ENCODE measurements at regions not wholly inside any gene's neighbourhood (a gene's known extent, or its start where the extent isn't known, plus 50 kb on each side); places are given as distances from the start of the nearest gene placed in this dataset.

DNA sequence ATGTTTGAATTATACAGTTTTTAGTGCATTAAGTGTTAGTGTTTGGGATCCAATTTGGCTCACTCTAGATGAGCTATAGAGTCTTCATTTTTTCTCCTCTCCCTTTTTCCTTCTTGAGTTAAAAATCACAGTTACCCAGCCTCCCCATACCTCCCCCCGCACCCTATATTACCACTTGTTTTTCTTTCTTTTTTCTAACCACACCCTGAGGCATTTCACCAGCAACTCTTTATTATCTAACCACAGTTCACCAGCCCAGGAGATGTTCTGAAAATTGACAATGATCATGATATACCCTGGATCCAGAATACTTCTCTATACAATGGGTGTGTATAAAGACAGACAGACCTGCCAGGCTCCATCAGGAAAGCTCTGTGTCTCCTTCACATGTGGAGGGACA lies 86.5 kb upstream of the UBL3 start:
- intact Hi-C loops (cut with DNase I), result no loop called here
- Histone ChIP-seq H3K27me3 (no peaks in the 10 kb centered on the region), H3K36me3 (no peaks in the 10 kb centered on the region), H3K4me1 (peaks cover 0 to 17% of the 10 kb centered on the region in 2 donors), H3K9me3 (no peaks in the 10 kb centered on the region), H3K4me3 (no peak overlapping the region), H3K27ac (no peak overlapping the region)
- TF ChIP-seq CTCF (IDR thresholded peaks at IDR 0.05), result no peak
- no peak for DNase-seq
- ATAC-seq, result no peak

- Histone ChIP-seq H3K4me3 (no peak overlapping the region), H3K9me3 (no peaks in the 10 kb centered on the region), H3K27ac (peak overlapping the region in 1 of 2 donors; percentile 46), H3K4me1 (peaks cover 0 to 17% of the 10 kb centered on the region in 2 donors), H3K36me3 (no peaks in the 10 kb centered on the region), H3K27me3 (no peaks in the 10 kb centered on the region)
- no peak for TF ChIP-seq CTCF (IDR thresholded peaks at IDR 0.05)
- DNase-seq, result no peak
- intact Hi-C loops (cut with DNase I), result no loop called here
- peak; percentile 58 for ATAC-seq
Measured at GRCh38 chr13:29936051-29936813, 85.8 kb upstream of the UBL3 start.

GRCh38 chr13:29935309-29935981 lies 85.0 kb upstream of the UBL3 start:
- Histone ChIP-seq H3K4me3 (no peak overlapping the region), H3K27me3 (no peaks in the 10 kb centered on the region), H3K36me3 (no peaks in the 10 kb centered on the region), H3K4me1 (peaks cover 0 to 17% of the 10 kb centered on the region in 2 donors), H3K9me3 (no peaks in the 10 kb centered on the region), H3K27ac (peak overlapping the region in 1 of 2 donors; percentile 46)
- ATAC-seq (peak; percentile 71), DNase-seq (peak in 1 of 4 donors; percentile 46)
- intact Hi-C loops (cut with DNase I), result no loop called here
- TF ChIP-seq CTCF (IDR thresholded peaks at IDR 0.05), result no peak

DNA sequence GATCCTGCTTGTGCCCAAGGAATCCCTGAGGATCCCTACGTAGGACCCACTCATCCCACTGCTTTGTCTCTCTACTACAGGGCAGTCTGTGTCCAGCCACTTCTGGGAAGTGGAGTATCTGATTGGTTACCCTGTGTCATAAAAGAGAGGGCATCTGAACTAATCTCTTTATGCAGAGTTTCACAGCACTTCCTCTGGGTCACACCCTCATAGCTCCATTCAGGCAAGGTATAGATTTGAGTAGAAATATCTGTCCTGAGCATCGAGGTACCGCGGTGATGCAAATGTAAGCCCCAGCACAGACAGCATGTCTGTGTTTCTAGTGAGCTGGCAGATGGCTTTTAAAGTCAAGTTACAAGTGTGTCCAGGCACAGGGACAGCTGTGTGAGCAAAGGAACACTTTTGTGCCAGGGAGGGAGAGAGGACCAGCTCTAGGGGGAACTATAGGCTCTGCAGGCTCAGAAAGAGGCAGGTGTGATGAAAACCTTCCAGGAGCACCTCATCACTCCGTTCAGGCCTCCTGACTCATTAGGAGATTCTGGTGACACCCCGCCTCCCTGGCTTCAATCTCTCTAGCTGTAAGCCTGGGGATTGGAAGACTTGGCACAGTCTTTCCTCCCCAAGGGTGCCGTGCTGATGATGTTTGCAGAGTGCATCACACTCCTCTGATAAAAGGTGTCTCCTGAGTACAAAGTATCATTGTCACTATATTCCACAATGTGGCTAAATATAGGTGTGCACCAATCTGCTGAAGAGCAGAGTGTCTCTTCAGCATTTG lies 84.3 kb upstream of the UBL3 start:
- TF ChIP-seq CTCF (IDR thresholded peaks at IDR 0.05), result no peak
- H3K27ac ChIP-seq, result no peak overlapping the region
- H3K9me3 ChIP-seq, result no peaks in the 10 kb centered on the region
- no peak for DNase-seq
- H3K4me1 ChIP-seq, result peaks cover 0 to 17% of the 10 kb centered on the region in 2 donors
- H3K36me3 ChIP-seq, result no peaks in the 10 kb centered on the region
- H3K4me3 ChIP-seq, result no peak overlapping the region
- no peaks in the 10 kb centered on the region for H3K27me3 ChIP-seq
- intact Hi-C loops (cut with DNase I), result no loop called here
- ATAC-seq, result no peak

DNA sequence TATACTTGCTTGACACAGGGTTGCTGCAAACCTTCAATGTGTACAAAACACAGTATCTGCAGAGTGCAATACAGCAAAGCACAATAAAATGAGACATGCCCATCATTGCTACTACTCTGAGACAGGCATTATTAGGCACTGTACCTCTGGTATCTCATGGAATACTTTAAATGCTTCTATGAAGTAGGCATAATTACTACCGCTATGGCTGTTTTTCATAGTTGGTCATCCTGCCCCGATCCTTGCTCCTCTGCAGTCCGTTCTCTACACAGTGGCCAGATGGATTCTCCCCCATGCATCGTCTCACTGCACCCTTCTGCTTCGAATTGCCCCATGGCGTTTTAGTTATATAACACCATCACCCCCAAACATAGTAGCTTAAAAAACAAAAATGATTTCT lies 83.0 kb upstream of the UBL3 start:
- Histone ChIP-seq H3K27ac (no peak overlapping the region), H3K4me3 (no peak overlapping the region), H3K36me3 (no peaks in the 10 kb centered on the region), H3K9me3 (no peaks in the 10 kb centered on the region), H3K4me1 (peaks cover 0 to 17% of the 10 kb centered on the region in 2 donors), H3K27me3 (no peaks in the 10 kb centered on the region)
- no peak for DNase-seq
- TF ChIP-seq CTCF (IDR thresholded peaks at IDR 0.05), result no peak
- intact Hi-C loops (cut with DNase I), result no loop called here
- no peak for ATAC-seq

Measured in left lung (tissue), 4 donors.